Hepatocyte (in vitro differentiated cells): ENCODE measurements at regions not wholly inside any gene's neighbourhood (a gene's known extent, or its start where the extent isn't known, plus 50 kb on each side); places are given as distances from the start of the nearest gene placed in this dataset.

ENCODE experiments used
- EZH2 ChIP-seq: fragments of 200-600 bp; sonication (generic); IDR thresholded peaks from 2 replicates; pipeline ENCODE4 v1.6.1; 2016; ENCODE audit warnings: antibody characterized with exemption, mild to moderate bottlenecking, borderline replicate concordance
- TF ChIP-seq, protein P1 (sequence below): fragments of 200-600 bp; sonication (generic); IDR thresholded peaks from 2 replicates; pipeline ENCODE4 v1.5.1; 2016; ENCODE audit warnings: antibody characterized with exemption, mild to moderate bottlenecking; ENCODE audit not compliant: poor library complexity

DNA sequence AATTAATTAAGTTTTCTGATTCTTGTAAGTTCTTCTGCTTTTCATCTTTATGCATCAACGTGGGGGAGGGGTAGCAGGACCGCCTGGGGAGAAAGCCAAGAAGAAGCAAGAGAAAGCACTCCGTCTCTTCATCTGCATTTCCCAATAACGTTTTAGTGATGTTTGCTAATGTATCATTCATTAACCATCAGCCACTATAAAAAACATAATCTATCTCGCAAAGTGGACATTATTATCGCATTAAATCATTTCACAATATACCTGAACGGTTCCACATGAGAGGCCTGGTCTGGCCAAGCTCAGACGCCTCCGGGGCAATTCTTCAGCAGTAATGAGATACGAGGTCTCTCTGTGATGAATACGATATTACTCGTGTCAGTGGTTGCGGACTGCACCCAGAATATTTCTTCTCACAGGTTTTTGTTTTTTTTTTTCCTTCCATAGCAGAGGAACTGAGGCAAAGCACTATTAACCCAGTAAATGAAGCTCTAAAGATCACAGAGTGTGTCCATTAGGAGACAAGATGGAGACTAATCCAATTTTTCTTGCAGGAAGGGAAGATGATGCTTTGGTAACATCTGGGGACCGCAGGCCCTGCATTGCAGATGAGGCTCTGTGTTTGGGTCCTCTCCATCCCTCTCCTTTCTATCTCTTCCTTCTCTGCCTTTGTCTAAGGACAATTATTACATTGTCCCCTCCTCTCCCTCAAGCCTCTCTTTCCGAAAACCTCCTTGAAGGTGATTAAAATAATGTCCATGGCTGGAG is 156.1 kb downstream of the SLC35B3 start:
- TF ChIP-seq, protein P1, sequence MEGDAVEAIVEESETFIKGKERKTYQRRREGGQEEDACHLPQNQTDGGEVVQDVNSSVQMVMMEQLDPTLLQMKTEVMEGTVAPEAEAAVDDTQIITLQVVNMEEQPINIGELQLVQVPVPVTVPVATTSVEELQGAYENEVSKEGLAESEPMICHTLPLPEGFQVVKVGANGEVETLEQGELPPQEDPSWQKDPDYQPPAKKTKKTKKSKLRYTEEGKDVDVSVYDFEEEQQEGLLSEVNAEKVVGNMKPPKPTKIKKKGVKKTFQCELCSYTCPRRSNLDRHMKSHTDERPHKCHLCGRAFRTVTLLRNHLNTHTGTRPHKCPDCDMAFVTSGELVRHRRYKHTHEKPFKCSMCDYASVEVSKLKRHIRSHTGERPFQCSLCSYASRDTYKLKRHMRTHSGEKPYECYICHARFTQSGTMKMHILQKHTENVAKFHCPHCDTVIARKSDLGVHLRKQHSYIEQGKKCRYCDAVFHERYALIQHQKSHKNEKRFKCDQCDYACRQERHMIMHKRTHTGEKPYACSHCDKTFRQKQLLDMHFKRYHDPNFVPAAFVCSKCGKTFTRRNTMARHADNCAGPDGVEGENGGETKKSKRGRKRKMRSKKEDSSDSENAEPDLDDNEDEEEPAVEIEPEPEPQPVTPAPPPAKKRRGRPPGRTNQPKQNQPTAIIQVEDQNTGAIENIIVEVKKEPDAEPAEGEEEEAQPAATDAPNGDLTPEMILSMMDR: no peak
- TF ChIP-seq EZH2: no peak
